A673 (cell line): ENCODE measurements at regions not wholly inside any gene's neighbourhood (a gene's known extent, or its start where the extent isn't known, plus 50 kb on each side); places are given as distances from the start of the nearest gene placed in this dataset.

Source experiments
- CTCF ChIP-seq: fragments of 300-800, 200-600 bp; sonication (generic); conservative IDR thresholded peaks from 2 replicates; pipeline ENCODE4 v1.5.1; 2017; ENCODE audit warnings: low read depth, mild to moderate bottlenecking, antibody characterized with exemption, low read length, moderate library complexity, mixed read lengths
- EZH2 ChIP-seq: fragments of 200-600 bp; sonication (generic); IDR thresholded peaks from 2 replicates; pipeline ENCODE4 v1.6.1; 2017; ENCODE audit warnings: borderline replicate concordance, low read depth, mild to moderate bottlenecking, mixed read lengths, antibody characterized with exemption, low read length; ENCODE audit not compliant: poor library complexity, severe bottlenecking

- no peak for TF ChIP-seq CTCF
- no peak for TF ChIP-seq EZH2
These were observed 94.9 kb upstream of the IKZF1 start for GRCh38 chr7:50209461-50210135.
